Testis (tissue), 2 donors: ENCODE measurements at regions not wholly inside any gene's neighbourhood (a gene's known extent, or its start where the extent isn't known, plus 50 kb on each side); places are given as distances from the start of the nearest gene placed in this dataset.
A peak's percentile ranks its signal among the peaks of the same experiment; 100 is the strongest.

Experiments used
- DNase-seq: peaks from one replicate; pipeline ENCODE4 v3.0.0-alpha.2; 2019
- H3K27ac ChIP-seq, 2 donors: fragments of 200-600 bp; sonication (generic); one replicate each; pipeline ENCODE4 v1.5.1; 2019
- H3K27me3 ChIP-seq: fragments of 200-600 bp; sonication (generic); one replicate; pipeline ENCODE4 v1.5.1; 2019
- H3K36me3 ChIP-seq: fragments of 200-600 bp; sonication (generic); one replicate; pipeline ENCODE4 v1.5.1; 2017; ENCODE audit warnings: low read depth; ENCODE audit errors: missing control alignments
- H3K4me1 ChIP-seq: fragments of 200-600 bp; sonication (generic); one replicate; pipeline ENCODE4 v1.5.1; 2019
- H3K4me3 ChIP-seq, 2 donors: fragments of 200-600 bp; sonication (generic); one replicate each; pipeline ENCODE4 v1.5.1; 2017 to 2019
- H3K9me3 ChIP-seq: fragments of 200-600 bp; sonication (generic); one replicate; pipeline ENCODE4 v1.5.1; 2017
- POLR2A ChIP-seq: fragments of 450-650 bp; IDR thresholded peaks from one replicate; pipeline ENCODE4 v1.6.1; 2017; ENCODE audit warnings: antibody characterized with exemption, mild to moderate bottlenecking, moderate library complexity
- WGBS, 2 donors: methylation state at CpG; one replicate each; pipeline ENCODE4 v1.1.5; 2018; 5-methylcytosine and 5-hydroxymethylcytosine counted together
- intact Hi-C: fragments of 100-400 bp; cut with DNase I; formaldehyde crosslinking; loops from one replicate; pipeline ENCODE4 v1.15.1; 2023; ENCODE audit warnings: low total_unique reads
- TF ChIP-seq, protein P1 (sequence below), 3 experiments: fragments of 450-650 bp in 2 of 3; fragments of 200-600 bp in 1 of 3; sonication (generic) in 1 of 3; IDR thresholded peaks; one replicate each; pipeline ENCODE4 v1.5.1; 2016 to 2019; ENCODE audit warnings: antibody characterized with exemption in 3 of 3, mild to moderate bottlenecking in 2 of 3, moderate library complexity in 1 of 3

DNA sequence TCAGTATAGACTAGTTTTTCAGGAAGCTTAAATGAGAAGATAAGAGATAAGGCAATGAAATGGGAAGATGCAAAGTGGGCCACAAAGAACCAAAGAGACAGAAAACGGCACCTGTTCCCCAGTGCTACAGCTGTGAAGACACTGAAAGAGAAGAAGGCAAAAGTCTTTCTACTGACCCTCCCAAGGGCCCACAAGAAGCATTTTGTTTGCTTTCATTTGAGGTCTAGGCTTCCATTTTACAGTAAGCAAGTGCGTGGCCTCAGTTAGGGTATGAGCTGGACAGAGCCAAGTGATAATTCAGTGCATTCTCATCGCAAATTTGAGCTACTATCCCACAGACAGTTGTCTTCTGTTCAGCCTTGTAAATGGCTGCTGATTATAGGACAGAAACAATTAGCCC, 53.4 kb upstream of the STK17B start:
- no peak for DNase-seq
- H3K4me3 ChIP-seq, result no peak overlapping the region
- TF ChIP-seq, protein P1, sequence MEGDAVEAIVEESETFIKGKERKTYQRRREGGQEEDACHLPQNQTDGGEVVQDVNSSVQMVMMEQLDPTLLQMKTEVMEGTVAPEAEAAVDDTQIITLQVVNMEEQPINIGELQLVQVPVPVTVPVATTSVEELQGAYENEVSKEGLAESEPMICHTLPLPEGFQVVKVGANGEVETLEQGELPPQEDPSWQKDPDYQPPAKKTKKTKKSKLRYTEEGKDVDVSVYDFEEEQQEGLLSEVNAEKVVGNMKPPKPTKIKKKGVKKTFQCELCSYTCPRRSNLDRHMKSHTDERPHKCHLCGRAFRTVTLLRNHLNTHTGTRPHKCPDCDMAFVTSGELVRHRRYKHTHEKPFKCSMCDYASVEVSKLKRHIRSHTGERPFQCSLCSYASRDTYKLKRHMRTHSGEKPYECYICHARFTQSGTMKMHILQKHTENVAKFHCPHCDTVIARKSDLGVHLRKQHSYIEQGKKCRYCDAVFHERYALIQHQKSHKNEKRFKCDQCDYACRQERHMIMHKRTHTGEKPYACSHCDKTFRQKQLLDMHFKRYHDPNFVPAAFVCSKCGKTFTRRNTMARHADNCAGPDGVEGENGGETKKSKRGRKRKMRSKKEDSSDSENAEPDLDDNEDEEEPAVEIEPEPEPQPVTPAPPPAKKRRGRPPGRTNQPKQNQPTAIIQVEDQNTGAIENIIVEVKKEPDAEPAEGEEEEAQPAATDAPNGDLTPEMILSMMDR (IDR thresholded peaks at IDR 0.05), result no peak
- TF ChIP-seq POLR2A, result no peak
- WGBS, 2 donors, result 86 to 91% methylated on average over 3 of the region's 3 CpGs
- no peak overlapping the region for H3K27ac ChIP-seq
- H3K4me1 ChIP-seq, result peaks cover 8% of the 10 kb centered on the region
- intact Hi-C loops, result no loop called here
- no peaks in the 10 kb centered on the region for H3K9me3 ChIP-seq
- H3K27me3 ChIP-seq, result no peaks in the 10 kb centered on the region
- no peaks in the 10 kb centered on the region for H3K36me3 ChIP-seq

DNA sequence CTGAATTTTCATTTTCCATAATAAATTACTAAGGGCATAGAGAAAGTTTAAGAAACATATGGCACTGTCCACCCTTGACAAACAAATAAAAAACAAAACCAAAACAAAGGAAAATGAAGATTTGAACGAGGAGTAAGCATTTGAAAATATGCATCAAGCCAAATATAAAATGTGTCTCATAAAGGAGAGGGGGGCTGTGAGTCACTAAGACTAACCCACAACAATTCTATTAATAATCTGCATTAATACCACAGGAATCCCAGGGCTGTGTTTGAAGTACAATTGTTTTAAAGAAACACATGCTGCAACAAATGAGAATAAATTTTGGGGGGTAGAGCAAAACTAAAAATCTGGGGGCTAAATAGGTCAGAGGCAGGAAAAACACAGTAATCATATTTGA, 53.8 kb upstream of the STK17B start:
- no peaks in the 10 kb centered on the region for H3K27me3 ChIP-seq
- no peak overlapping the region for H3K4me3 ChIP-seq
- no peaks in the 10 kb centered on the region for H3K36me3 ChIP-seq
- intact Hi-C loops, result no loop called here
- H3K4me1 ChIP-seq, result peaks cover 8% of the 10 kb centered on the region
- TF ChIP-seq, protein P1 (IDR thresholded peaks at IDR 0.05), result no peak
- TF ChIP-seq POLR2A, result no peak
- H3K27ac ChIP-seq, result no peak overlapping the region
- no peak for DNase-seq
- no peaks in the 10 kb centered on the region for H3K9me3 ChIP-seq
- 45 to 72% methylated on average over 1 of the region's 1 CpG for WGBS, 2 donors

DNA sequence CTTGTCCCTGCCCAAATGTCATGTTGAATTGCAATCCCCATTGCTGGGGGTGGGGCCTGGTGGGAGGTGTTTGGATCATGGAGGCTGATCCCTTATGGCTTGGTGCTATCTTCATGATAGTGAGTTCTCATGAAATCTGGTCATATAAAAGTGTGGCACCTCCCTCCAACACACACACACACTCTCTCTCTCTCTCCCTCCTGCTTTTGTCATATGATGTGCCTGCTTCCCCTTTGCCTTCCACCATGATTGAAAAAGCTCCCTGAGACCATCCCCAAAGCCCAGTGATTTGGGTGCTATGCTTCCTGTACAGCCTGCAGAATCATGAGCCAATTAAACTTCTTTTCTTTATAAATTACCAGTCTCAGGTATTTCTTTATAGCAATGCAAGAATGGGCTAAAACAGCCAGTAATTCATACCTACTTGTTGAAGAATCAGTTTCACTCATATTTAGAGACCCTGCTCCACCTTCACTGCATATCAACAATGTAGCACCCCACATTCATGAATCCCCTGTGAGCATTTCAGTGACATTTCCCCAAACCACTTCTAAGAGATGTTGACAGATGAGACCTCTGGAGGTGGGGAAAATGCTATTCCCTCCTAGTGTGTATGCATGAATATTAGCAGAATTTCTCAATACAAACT, 54.8 kb upstream of the STK17B start:
- Histone ChIP-seq H3K4me1 (peaks cover 8% of the 10 kb centered on the region), H3K27ac (peak overlapping the region in 1 of 2 donors; percentile 55), H3K9me3 (no peaks in the 10 kb centered on the region), H3K27me3 (no peaks in the 10 kb centered on the region), H3K4me3 (no peak overlapping the region), H3K36me3 (no peaks in the 10 kb centered on the region)
- TF ChIP-seq, protein P1 (IDR thresholded peaks at IDR 0.05), result no peak
- no peak for TF ChIP-seq POLR2A
- intact Hi-C loops, result no loop called here
- no peak for DNase-seq

DNA sequence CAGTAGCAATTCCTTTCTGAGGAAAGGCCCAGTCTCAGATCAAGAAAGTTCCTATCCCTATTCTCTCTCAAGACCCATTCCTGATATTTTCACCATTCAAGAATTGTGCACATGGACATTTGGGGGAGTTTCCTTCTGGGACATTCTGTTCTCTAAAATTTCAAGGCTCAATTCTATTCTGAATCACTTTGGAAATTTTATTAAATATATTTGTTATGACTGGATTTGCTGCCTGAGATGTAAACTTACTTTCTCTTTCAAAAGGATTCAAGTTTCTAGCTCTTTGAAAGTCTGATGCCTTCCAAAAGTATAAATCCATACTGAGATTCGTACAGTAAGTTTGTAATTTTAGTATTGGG, 55.3 kb upstream of the STK17B start:
- Histone ChIP-seq H3K27ac (peak overlapping the region in 1 of 2 donors; percentile 55), H3K4me3 (no peak overlapping the region), H3K9me3 (no peaks in the 10 kb centered on the region), H3K4me1 (peaks cover 8% of the 10 kb centered on the region), H3K27me3 (no peaks in the 10 kb centered on the region), H3K36me3 (no peaks in the 10 kb centered on the region)
- intact Hi-C loops, result no loop called here
- TF ChIP-seq, protein P1 (IDR thresholded peaks at IDR 0.05), result no peak
- no peak for TF ChIP-seq POLR2A
- WGBS, 2 donors, result 59 to 83% methylated on average over 1 of the region's 1 CpG
- no peak for DNase-seq

DNA sequence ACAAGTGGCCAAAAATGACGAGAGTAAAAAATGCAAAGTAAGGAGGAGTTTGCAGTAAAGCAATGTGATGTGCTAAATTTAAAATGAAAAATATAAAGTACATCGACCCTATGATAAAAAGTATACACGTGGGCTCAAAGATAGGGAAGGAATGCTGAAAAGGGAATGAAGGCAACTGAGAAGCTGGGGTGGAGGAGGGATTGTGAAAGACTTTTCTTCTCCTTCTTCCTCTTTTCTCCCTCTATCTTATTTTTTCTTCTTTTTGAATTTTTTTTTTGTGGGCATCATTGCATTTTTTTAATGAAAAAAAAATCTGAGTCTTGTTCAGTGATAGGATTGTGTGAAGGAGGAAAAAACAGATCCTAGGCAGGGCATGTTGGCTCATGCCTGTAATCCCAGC, 57.6 kb upstream of the STK17B start:
- no peak for DNase-seq
- Histone ChIP-seq H3K4me1 (peaks cover 14% of the 10 kb centered on the region), H3K36me3 (no peaks in the 10 kb centered on the region), H3K9me3 (no peaks in the 10 kb centered on the region), H3K27me3 (no peaks in the 10 kb centered on the region), H3K4me3 (no peak overlapping the region), H3K27ac (no peak overlapping the region)
- 45 to 51% methylated on average over 3 of the region's 3 CpGs for WGBS, 2 donors
- TF ChIP-seq, protein P1 (IDR thresholded peaks at IDR 0.05), result no peak
- TF ChIP-seq POLR2A, result no peak
- intact Hi-C loops, result no loop called here
